GM23338 (cell line): ENCODE measurements at regions not wholly inside any gene's neighbourhood (a gene's known extent, or its start where the extent isn't known, plus 50 kb on each side); places are given as distances from the start of the nearest gene placed in this dataset.

Experiments used
- ATAC-seq: fragments of 200-7000 bp; cut with Tn5 transposase; 3 replicates; pipeline ENCODE4 v1.9.1; 2020
- DNase-seq: peaks from one replicate; pipeline ENCODE4 v3.0.0-alpha.2; 2015; ENCODE audit warnings: low spot score
- H2AFZ ChIP-seq: fragments of 200-600 bp; sonication (generic); 2 replicates; pipeline ENCODE4 v1.8.0; 2016; ENCODE audit warnings: antibody characterized with exemption, mild to moderate bottlenecking, moderate library complexity
- H3F3A ChIP-seq: fragments of 200-600 bp; sonication (generic); replicated peaks from 2 replicates; pipeline ENCODE4 v1.8.0; 2017; ENCODE audit warnings: antibody characterized with exemption, mixed run types, low read depth
- H3K27ac ChIP-seq: fragments of 200-600 bp; sonication (generic); 2 replicates; pipeline ENCODE4 v1.6.1; 2016; ENCODE audit warnings: low read depth
- H3K27me3 ChIP-seq: fragments of 200-600 bp; sonication (generic); 2 replicates; pipeline ENCODE4 v1.8.0; 2016; ENCODE audit warnings: mild to moderate bottlenecking, mixed run types, moderate library complexity; ENCODE audit not compliant: insufficient read depth
- H3K36me3 ChIP-seq: fragments of 200-600 bp; sonication (generic); 2 replicates; pipeline ENCODE4 v1.8.0; 2016; ENCODE audit warnings: mild to moderate bottlenecking; ENCODE audit not compliant: insufficient read depth
- H3K4me1 ChIP-seq: fragments of 200-600 bp; sonication (generic); 2 replicates; pipeline ENCODE4 v1.8.0; 2016; ENCODE audit warnings: mild to moderate bottlenecking, moderate library complexity; ENCODE audit not compliant: insufficient read depth
- H3K4me2 ChIP-seq: fragments of 200-600 bp; sonication (generic); 2 replicates; pipeline ENCODE4 v1.7.1; 2017; ENCODE audit warnings: mixed run types
- H3K4me3 ChIP-seq: fragments of 200-600 bp; sonication (generic); 2 replicates; pipeline ENCODE4 v1.6.1; 2016; ENCODE audit warnings: mixed run types
- H3K79me2 ChIP-seq: fragments of 200-600 bp; sonication (generic); replicated peaks from 2 replicates; pipeline ENCODE4 v1.8.0; 2017; ENCODE audit warnings: mild to moderate bottlenecking; ENCODE audit not compliant: insufficient read depth
- H3K9me2 ChIP-seq: fragments of 200-600 bp; sonication (generic); 2 replicates; pipeline ENCODE4 v1.8.0; 2017; ENCODE audit not compliant: insufficient read depth
- H4K20me1 ChIP-seq: fragments of 200-600 bp; sonication (generic); replicated peaks from 2 replicates; pipeline ENCODE4 v1.8.0; 2017; ENCODE audit warnings: mild to moderate bottlenecking; ENCODE audit not compliant: insufficient read depth
- H3K27ac Mint-ChIP-seq: 2 replicates; pipeline ENCODE4 v1.8.0; 2020; ENCODE audit warnings: inconsistent platforms, mild to moderate bottlenecking, moderate library complexity, mixed read lengths
- H3K27me3 Mint-ChIP-seq: 3 replicates; pipeline ENCODE4 v1.8.0; 2022; ENCODE audit warnings: low read depth, mild to moderate bottlenecking, moderate library complexity, mixed read lengths, inconsistent platforms; ENCODE audit not compliant: insufficient read depth, poor library complexity
- H3K36me3 Mint-ChIP-seq: 3 replicates; pipeline ENCODE4 v1.8.0; 2021; ENCODE audit warnings: low read depth, mild to moderate bottlenecking, inconsistent platforms, moderate library complexity, mixed read lengths
- H3K4me1 Mint-ChIP-seq: 3 replicates; pipeline ENCODE4 v1.8.0; 2020; ENCODE audit warnings: mild to moderate bottlenecking, inconsistent platforms, mixed read lengths
- H3K4me3 Mint-ChIP-seq: 3 replicates; pipeline ENCODE4 v1.8.0; 2021; ENCODE audit warnings: moderate library complexity, mild to moderate bottlenecking, inconsistent platforms, mixed read lengths
- H3K9me3 Mint-ChIP-seq: 3 replicates; pipeline ENCODE4 v1.8.0; 2020; ENCODE audit warnings: moderate library complexity, mild to moderate bottlenecking, inconsistent platforms, mixed read lengths
- CREB1 ChIP-seq: fragments of 250-450 bp; sonication (Bioruptor Pico); IDR thresholded peaks from 2 replicates; pipeline ENCODE4 v1.5.0; 2020; ENCODE audit warnings: low read depth, mild to moderate bottlenecking, moderate library complexity
- ETS1 ChIP-seq: IDR thresholded peaks from 2 replicates; pipeline ENCODE4 v1.6.1; 2016; ENCODE audit warnings: antibody characterized with exemption
- EZH2 ChIP-seq: fragments of 200-600 bp; sonication (generic); IDR thresholded peaks from one replicate; pipeline ENCODE4 v1.8.0; 2017; ENCODE audit warnings: antibody characterized with exemption, mild to moderate bottlenecking, low read depth; ENCODE audit not compliant: unreplicated experiment
- EZH2phosphoT487 ChIP-seq: fragments of 200-600 bp; sonication (generic); IDR thresholded peaks from one replicate; pipeline ENCODE4 v1.8.1; 2018; ENCODE audit warnings: antibody characterized with exemption; ENCODE audit not compliant: unreplicated experiment
- JUNB ChIP-seq: IDR thresholded peaks from one replicate; pipeline ENCODE4 v1.6.1; 2016; ENCODE audit warnings: antibody characterized with exemption; ENCODE audit not compliant: unreplicated experiment
- NANOG ChIP-seq: IDR thresholded peaks from 2 replicates; pipeline ENCODE4 v1.6.1; 2016; ENCODE audit warnings: antibody characterized with exemption, borderline replicate concordance
- POLR2AphosphoS5 ChIP-seq: IDR thresholded peaks from 2 replicates; pipeline ENCODE4 v1.6.1; 2016; ENCODE audit warnings: antibody characterized with exemption, low read depth
- REST ChIP-seq: IDR thresholded peaks from one replicate; pipeline ENCODE4 v1.6.1; 2018; ENCODE audit warnings: antibody characterized with exemption; ENCODE audit not compliant: unreplicated experiment
- STAT1 ChIP-seq: IDR thresholded peaks from one replicate; pipeline ENCODE4 v1.6.1; 2016; ENCODE audit warnings: antibody characterized with exemption; ENCODE audit not compliant: unreplicated experiment
- ZNF114 ChIP-seq: fragments of 250-450 bp; sonication (Bioruptor Pico); IDR thresholded peaks from 2 replicates; pipeline ENCODE4 v1.5.0; 2020; ENCODE audit warnings: mild to moderate bottlenecking, moderate library complexity
- ZNF331 ChIP-seq: fragments of 250-450 bp; sonication (Bioruptor Pico); IDR thresholded peaks from 2 replicates; pipeline ENCODE4 v1.5.0; 2020; ENCODE audit warnings: low read depth, mild to moderate bottlenecking, moderate library complexity
- ZNF462 ChIP-seq: fragments of 250-450 bp; sonication (Bioruptor Pico); IDR thresholded peaks from 2 replicates; pipeline ENCODE4 v1.5.0; 2020; ENCODE audit warnings: mild to moderate bottlenecking, moderate library complexity
- TF ChIP-seq, protein P1 (sequence below), 2 experiments: fragments of 200-600 bp in 1 of 2; sonication (generic) in 1 of 2; conservative IDR thresholded peaks; 2 replicates each; pipeline versions ENCODE4 v1.5.1 to v1.6.1; 2016 to 2017; ENCODE audit warnings: antibody characterized with exemption in 2 of 2, low read depth in 2 of 2, mild to moderate bottlenecking in 2 of 2, moderate library complexity in 1 of 2

DNA sequence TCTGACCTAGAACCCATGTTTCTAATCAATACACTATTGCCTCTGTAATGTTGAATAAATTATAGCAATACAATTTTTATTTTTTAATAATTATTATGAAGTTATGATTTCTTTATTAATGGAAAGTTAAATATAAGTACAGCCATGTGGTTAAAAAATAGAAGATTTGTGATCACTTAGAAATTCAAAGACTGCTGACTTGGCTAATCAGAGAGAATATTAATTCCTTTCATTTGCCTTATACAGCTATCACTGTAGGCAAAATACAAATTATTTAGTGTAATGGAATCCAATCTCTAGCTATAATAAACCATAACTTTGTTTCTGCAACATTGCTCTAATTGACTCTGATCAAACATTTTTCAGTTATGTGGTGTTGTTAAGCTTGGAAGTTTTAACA, 255.0 kb upstream of the TAS2R1 start:
- H3K27me3 ChIP-seq: no peaks in the 10 kb centered on the region
- DNase-seq (no peak), ATAC-seq (no peak)
- no peak overlapping the region for H2AFZ ChIP-seq
- H3K4me3 ChIP-seq: no peak overlapping the region
- H3F3A ChIP-seq: no peaks in the 10 kb centered on the region
- H3K4me1 Mint-ChIP-seq: peaks cover 9% of the 10 kb centered on the region
- no peak overlapping the region for H3K4me2 ChIP-seq
- no peak overlapping the region for H3K4me3 Mint-ChIP-seq
- H3K27ac ChIP-seq: no peak overlapping the region
- no peak overlapping the region for H3K27ac Mint-ChIP-seq
- 0 out of 2 replicates have a peak, but pooled peaks cover 3% of the 10 kb centered on the region for H3K36me3 ChIP-seq
- no peaks in the 10 kb centered on the region for H3K4me1 ChIP-seq
- H3K9me3 Mint-ChIP-seq: peaks cover 9% of the 10 kb centered on the region
- H4K20me1 ChIP-seq: no peaks in the 10 kb centered on the region
- H3K36me3 Mint-ChIP-seq: peaks cover 6% of the 10 kb centered on the region; the same call in 1 of the 3 replicates
- H3K27me3 Mint-ChIP-seq: peaks cover 3% of the 10 kb centered on the region
- TF ChIP-seq ZNF114 (CRISPR knock-in tag) (no peak), ETS1 (no peak), EZH2 (no peak), REST (no peak), NANOG (no peak), STAT1 (no peak), ZNF462 (CRISPR knock-in tag) (no peak), POLR2AphosphoS5 (no peak), JUNB (no peak), EZH2phosphoT487 (no peak), CREB1 (CRISPR knock-in tag) (no peak), ZNF331 (no peak)
- TF ChIP-seq, protein P1, sequence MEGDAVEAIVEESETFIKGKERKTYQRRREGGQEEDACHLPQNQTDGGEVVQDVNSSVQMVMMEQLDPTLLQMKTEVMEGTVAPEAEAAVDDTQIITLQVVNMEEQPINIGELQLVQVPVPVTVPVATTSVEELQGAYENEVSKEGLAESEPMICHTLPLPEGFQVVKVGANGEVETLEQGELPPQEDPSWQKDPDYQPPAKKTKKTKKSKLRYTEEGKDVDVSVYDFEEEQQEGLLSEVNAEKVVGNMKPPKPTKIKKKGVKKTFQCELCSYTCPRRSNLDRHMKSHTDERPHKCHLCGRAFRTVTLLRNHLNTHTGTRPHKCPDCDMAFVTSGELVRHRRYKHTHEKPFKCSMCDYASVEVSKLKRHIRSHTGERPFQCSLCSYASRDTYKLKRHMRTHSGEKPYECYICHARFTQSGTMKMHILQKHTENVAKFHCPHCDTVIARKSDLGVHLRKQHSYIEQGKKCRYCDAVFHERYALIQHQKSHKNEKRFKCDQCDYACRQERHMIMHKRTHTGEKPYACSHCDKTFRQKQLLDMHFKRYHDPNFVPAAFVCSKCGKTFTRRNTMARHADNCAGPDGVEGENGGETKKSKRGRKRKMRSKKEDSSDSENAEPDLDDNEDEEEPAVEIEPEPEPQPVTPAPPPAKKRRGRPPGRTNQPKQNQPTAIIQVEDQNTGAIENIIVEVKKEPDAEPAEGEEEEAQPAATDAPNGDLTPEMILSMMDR (conservative IDR thresholded peaks at IDR 0.05; ENCODE audit: low read depth in 2 of 2): no peak
- H3K79me2 ChIP-seq: no peaks in the 10 kb centered on the region
- H3K9me2 ChIP-seq: no peaks in the 10 kb centered on the region
